ENCODE measurements at regions not wholly inside any gene's neighbourhood (a gene's known extent, or its start where the extent isn't known, plus 50 kb on each side); places are given as distances from the start of the nearest gene placed in this dataset.

DNA sequence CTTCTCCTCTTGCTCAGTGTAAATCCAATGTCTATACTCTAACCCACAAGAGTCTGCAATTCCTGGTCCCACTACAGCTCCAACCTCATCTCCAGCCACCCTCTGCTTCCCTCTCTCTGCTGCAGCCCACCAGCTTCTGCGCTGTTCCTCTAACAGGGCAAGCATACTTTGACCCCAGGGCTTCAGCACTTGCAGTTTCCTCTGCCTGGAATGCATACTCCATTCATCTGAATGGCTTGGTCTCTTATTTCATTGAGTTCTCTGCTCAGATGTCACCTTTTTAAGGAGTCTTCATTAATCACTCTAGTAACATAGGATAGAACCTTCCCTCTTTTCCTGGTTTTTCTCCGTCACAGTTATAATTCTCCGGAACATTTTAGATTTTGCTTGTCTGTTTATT is 141.6 kb downstream of the BUD13 start:
- H3K27ac ChIP-seq (ENCODE audit: low read depth, low read length): no peak overlapping the region
- H3K9ac ChIP-seq (ENCODE audit: low read depth in 1 of 3, low read length in 3 of 3): no peak overlapping the region

DNA sequence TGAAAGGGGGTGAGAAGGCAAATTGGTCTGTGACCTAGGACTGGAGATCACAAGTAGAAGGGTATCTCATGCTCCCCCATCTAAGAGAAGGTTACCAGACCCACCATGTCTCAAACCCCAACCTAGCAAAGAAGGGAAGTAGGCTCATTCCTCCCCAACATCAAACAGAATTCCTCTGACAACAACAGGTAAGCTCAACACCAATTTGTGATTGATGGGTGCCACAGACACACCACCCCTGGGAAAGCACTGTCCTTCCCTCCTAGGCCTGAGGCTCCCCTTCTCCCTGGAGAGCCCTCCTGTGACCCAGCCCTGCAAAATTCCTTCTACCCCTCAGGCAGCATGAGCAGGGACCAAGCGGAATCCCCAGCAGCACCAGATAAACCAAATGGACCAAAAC is 154.3 kb downstream of the BUD13 start:
- no peak overlapping the region for H3K4me3 ChIP-seq (ENCODE audit: low read length in 3 of 3)
- no peaks in the 10 kb centered on the region for H3K4me1 ChIP-seq (ENCODE audit: control insufficient read depth in 3 of 3, insufficient read depth in 3 of 3, low read length in 3 of 3)
- H3K9me3 ChIP-seq (ENCODE audit: control insufficient read depth in 3 of 3, low read length in 3 of 3): no peaks in the 10 kb centered on the region
- H3K36me3 ChIP-seq (ENCODE audit: control insufficient read depth in 3 of 3, insufficient read depth in 3 of 3, low read length in 3 of 3): no peaks in the 10 kb centered on the region
- H3K27ac ChIP-seq (ENCODE audit: low read depth, low read length): no peak overlapping the region
- H3K9ac ChIP-seq (ENCODE audit: low read depth in 1 of 3, low read length in 3 of 3): no peak overlapping the region
- H3K27me3 ChIP-seq (ENCODE audit: control insufficient read depth in 3 of 3, insufficient read depth in 3 of 3, low read length in 3 of 3): peaks cover 6 to 10% (median 9%) of the 10 kb centered on the region in 3 donors

More for the DNA sequence above, 141.6 kb downstream of the BUD13 start:
- H3K4me3 ChIP-seq (ENCODE audit: low read length in 3 of 3): no peak overlapping the region
- H3K4me1 ChIP-seq (ENCODE audit: control insufficient read depth in 3 of 3, insufficient read depth in 3 of 3, low read length in 3 of 3): no peaks in the 10 kb centered on the region
- H3K27me3 ChIP-seq (ENCODE audit: control insufficient read depth in 3 of 3, insufficient read depth in 3 of 3, low read length in 3 of 3): peaks cover 0 to 4% (median 3%) of the 10 kb centered on the region in 3 donors
- no peaks in the 10 kb centered on the region for H3K36me3 ChIP-seq (ENCODE audit: control insufficient read depth in 3 of 3, insufficient read depth in 3 of 3, low read length in 3 of 3)
- peaks cover 5 to 9% (median 8%) of the 10 kb centered on the region in 3 donors for H3K9me3 ChIP-seq (ENCODE audit: control insufficient read depth in 3 of 3, low read length in 3 of 3)

DNA sequence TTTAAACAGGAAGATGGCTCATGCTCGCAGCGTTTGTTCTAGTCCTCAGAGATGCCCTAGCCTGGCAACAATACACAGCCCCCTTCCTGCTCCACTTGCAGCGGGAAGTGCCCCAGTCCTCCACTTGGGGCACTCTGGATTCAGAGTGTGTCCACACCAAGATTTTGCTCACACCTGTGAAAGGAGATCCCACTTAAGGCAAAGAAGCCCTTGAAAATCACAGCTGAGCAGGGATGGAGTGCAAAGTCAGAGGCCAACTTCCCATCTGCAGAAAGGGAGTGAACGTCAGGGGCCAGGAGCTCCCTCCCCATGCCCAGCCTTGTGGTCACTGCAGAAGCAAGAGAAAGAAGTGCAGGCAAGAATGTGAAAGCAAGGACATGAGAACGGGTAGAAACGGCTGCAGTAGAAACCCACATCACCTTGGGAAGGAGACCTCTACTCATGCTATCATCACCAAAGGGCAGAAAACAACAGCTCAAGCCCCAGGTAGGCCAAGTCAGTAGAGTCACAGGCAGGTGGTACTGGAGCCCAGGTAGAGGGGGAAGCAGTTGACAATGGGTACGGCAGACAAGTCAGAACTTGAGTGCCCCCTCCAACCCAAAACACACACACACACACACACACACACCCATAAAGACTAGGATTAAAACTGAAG is 157.4 kb downstream of the BUD13 start:
- H3K4me1 ChIP-seq (ENCODE audit: control insufficient read depth in 3 of 3, insufficient read depth in 3 of 3, low read length in 3 of 3): no peaks in the 10 kb centered on the region
- no peaks in the 10 kb centered on the region for H3K36me3 ChIP-seq (ENCODE audit: control insufficient read depth in 3 of 3, insufficient read depth in 3 of 3, low read length in 3 of 3)
- peaks cover 8 to 26% (median 24%) of the 10 kb centered on the region in 3 donors for H3K27me3 ChIP-seq (ENCODE audit: control insufficient read depth in 3 of 3, insufficient read depth in 3 of 3, low read length in 3 of 3)
- no peak overlapping the region for H3K27ac ChIP-seq (ENCODE audit: low read depth, low read length)
- H3K9me3 ChIP-seq (ENCODE audit: control insufficient read depth in 3 of 3, low read length in 3 of 3): no peaks in the 10 kb centered on the region
- no peak overlapping the region for H3K4me3 ChIP-seq (ENCODE audit: low read length in 3 of 3)
- no peak overlapping the region for H3K9ac ChIP-seq (ENCODE audit: low read depth in 1 of 3, low read length in 3 of 3)

DNA sequence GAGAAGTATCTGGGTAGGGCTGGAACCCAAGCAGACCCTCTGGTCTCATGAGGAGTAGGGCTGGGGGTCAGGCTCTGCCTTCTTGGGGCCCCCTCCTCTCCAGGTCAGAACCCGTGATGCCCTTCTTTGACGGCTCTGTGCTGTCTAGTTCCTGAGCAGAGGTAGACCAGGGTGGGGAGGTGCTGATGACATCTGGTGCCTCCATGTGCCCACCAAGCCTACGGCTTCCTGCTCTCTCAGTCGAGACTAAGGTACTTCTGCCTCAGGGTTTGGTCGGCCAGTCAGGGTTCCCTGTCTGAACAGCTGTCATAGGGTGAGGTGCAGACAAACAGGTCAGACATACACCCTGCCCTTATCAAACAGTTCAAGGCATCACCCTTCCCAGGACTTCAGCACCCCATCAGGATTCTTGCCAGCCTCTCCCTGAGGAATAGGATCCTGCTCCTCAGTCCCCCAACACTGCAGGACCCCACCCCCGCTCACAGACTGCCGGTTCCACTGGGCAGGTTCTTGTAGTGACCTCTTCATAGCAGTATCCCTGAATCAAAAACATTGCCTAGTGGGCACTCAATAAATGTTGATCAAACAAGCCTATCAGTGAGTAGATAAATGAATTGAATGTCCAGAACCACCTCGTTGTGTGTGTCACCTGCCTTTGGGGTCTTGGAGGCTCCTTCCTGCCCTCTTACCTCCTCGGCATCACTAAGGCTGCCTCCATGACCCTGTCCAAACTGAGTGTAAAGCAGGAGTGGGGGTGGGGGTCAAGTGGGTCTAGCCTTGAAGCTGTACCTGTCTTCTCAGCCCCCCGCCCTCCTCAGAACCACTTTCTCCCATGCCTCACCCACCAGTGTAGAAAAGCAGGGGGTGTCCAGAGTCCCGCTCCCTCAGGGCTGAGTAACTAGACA is 158.2 kb downstream of the BUD13 start:
- no peaks in the 10 kb centered on the region for H3K4me1 ChIP-seq (ENCODE audit: control insufficient read depth in 3 of 3, insufficient read depth in 3 of 3, low read length in 3 of 3)
- no peak overlapping the region for H3K27ac ChIP-seq (ENCODE audit: low read depth, low read length)
- no peaks in the 10 kb centered on the region for H3K36me3 ChIP-seq (ENCODE audit: control insufficient read depth in 3 of 3, insufficient read depth in 3 of 3, low read length in 3 of 3)
- H3K9ac ChIP-seq (ENCODE audit: low read depth in 1 of 3, low read length in 3 of 3): no peak overlapping the region
- peaks cover 8 to 32% (median 24%) of the 10 kb centered on the region in 3 donors for H3K27me3 ChIP-seq (ENCODE audit: control insufficient read depth in 3 of 3, insufficient read depth in 3 of 3, low read length in 3 of 3)
- no peaks in the 10 kb centered on the region for H3K9me3 ChIP-seq (ENCODE audit: control insufficient read depth in 3 of 3, low read length in 3 of 3)
- no peak overlapping the region for H3K4me3 ChIP-seq (ENCODE audit: low read length in 3 of 3)

DNA sequence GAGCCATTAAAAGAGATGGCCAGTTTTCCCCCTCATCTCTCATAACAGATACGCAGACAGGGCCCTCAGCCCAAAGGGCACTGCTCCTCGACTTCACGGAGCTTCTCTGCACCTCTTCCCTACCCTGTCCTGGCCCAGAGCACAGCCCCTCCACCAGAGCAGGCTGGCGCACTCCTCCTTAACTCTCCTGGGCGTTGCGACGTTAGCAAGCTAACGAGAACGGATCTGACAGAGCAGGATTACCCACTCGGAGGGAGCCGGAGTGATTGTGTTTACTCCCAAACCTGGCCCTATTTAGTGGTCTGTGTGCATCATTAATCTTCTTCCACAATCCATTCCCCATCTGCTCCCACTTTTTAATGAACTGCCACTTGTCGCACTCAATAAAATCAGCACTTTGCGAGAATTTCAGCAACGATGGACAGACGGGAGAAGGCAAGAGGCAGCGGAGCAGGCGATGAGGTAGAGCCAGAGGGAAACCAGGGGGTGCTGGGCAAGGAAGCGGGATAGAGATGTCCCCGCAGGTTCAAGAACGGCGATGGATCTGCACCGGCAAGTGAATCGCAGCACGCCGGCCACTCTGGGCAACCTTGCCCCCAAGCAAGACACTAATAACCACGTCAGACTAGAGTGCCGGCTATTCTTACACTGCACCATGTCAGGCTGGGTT is 159.4 kb downstream of the BUD13 start:
- Histone ChIP-seq H3K9me3 (ENCODE audit: control insufficient read depth in 3 of 3, low read length in 3 of 3) (no peaks in the 10 kb centered on the region), H3K27ac (ENCODE audit: low read depth, low read length) (no peak overlapping the region), H3K4me1 (ENCODE audit: control insufficient read depth in 3 of 3, insufficient read depth in 3 of 3, low read length in 3 of 3) (no peaks in the 10 kb centered on the region), H3K27me3 (ENCODE audit: control insufficient read depth in 3 of 3, insufficient read depth in 3 of 3, low read length in 3 of 3) (peaks cover 8 to 32% (median 24%) of the 10 kb centered on the region in 3 donors), H3K9ac (ENCODE audit: low read depth in 1 of 3, low read length in 3 of 3) (no peak overlapping the region), H3K4me3 (ENCODE audit: low read length in 3 of 3) (no peak overlapping the region), H3K36me3 (ENCODE audit: control insufficient read depth in 3 of 3, insufficient read depth in 3 of 3, low read length in 3 of 3) (no peaks in the 10 kb centered on the region)

DNA sequence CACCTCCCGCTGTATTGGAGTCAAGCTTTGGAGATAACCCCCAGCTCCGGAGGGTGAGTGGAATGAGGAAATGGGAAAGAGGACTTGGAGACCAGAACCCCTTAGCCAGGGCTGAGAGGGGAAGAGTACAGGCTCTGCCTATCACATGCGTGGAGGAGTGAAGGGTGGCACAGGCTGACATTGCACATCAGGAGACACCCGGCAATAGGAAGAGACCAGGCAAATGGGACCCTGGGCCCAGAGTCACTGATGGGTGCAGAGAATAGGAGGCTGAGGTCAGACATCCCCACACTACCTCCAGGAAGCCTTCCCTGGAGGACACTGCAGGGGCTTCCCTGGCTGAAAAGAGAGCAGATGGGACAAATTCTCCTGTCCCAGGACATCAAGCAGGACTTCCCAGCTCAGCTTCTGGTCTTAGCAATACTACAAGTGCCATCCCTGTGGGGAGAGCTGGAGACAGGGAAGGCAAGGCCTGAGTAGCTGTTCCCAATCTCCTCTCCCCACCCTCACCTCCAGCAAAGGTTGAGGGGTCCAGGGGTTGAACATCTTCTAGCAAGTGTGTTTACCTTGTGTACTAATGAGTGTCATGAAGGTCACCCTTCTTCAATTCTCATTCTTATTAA is 160.7 kb downstream of the BUD13 start:
- Histone ChIP-seq H3K4me1 (ENCODE audit: control insufficient read depth in 3 of 3, insufficient read depth in 3 of 3, low read length in 3 of 3) (no peaks in the 10 kb centered on the region), H3K4me3 (ENCODE audit: low read length in 3 of 3) (no peak overlapping the region), H3K36me3 (ENCODE audit: control insufficient read depth in 3 of 3, insufficient read depth in 3 of 3, low read length in 3 of 3) (no peaks in the 10 kb centered on the region), H3K9ac (ENCODE audit: low read depth in 1 of 3, low read length in 3 of 3) (no peak overlapping the region), H3K27me3 (ENCODE audit: control insufficient read depth in 3 of 3, insufficient read depth in 3 of 3, low read length in 3 of 3) (peaks cover 10 to 40% (median 25%) of the 10 kb centered on the region in 3 donors), H3K27ac (ENCODE audit: low read depth, low read length) (no peak overlapping the region), H3K9me3 (ENCODE audit: control insufficient read depth in 3 of 3, low read length in 3 of 3) (no peaks in the 10 kb centered on the region)

DNA sequence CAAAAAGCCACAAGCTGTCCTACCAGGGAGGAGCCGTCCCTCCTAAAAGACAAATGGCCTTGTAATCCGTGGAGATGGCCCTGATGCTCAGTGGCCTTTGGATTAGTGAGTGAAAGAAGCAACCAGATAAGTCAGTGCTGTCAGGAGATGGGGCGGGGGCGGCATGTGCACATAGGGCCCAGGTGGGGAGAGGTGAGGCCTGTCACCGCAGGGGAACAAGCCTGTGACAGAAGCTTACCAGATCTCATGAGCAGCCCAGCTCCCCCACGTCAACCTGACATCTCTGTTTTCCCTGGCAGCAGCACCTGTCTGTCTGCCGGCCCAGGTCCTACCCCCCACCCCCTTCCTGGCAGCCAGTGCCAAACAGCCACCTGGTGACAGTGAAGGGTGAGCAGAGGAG is 162.6 kb downstream of the BUD13 start:
- Histone ChIP-seq H3K9me3 (ENCODE audit: control insufficient read depth in 3 of 3, low read length in 3 of 3) (no peaks in the 10 kb centered on the region), H3K9ac (ENCODE audit: low read depth in 1 of 3, low read length in 3 of 3) (no peak overlapping the region), H3K36me3 (ENCODE audit: control insufficient read depth in 3 of 3, insufficient read depth in 3 of 3, low read length in 3 of 3) (no peaks in the 10 kb centered on the region), H3K27me3 (ENCODE audit: control insufficient read depth in 3 of 3, insufficient read depth in 3 of 3, low read length in 3 of 3) (peaks cover 13 to 44% (median 30%) of the 10 kb centered on the region in 3 donors), H3K27ac (ENCODE audit: low read depth, low read length) (no peak overlapping the region), H3K4me3 (ENCODE audit: low read length in 3 of 3) (no peak overlapping the region), H3K4me1 (ENCODE audit: control insufficient read depth in 3 of 3, insufficient read depth in 3 of 3, low read length in 3 of 3) (no peaks in the 10 kb centered on the region)

DNA sequence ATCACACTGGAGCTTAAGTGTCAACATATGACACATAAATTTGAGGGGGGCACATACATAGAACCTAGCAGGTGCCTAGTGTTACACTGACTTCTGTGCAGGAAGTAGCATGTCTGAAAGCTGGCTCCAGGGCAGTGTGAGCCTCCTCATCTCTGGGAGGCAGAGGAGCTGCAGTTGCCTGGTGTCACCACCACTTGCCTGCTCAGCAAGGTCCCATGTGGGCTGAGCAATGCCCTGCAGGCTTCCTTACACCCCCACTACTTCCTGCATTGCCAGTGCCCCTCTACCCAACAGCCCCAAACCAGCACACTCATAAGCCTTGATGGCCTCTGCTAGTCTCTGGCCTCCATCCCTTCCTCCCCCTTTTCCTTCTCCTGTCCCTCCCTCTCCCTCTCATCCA is 165.8 kb downstream of the BUD13 start:
- no peaks in the 10 kb centered on the region for H3K9me3 ChIP-seq (ENCODE audit: control insufficient read depth in 3 of 3, low read length in 3 of 3)
- H3K9ac ChIP-seq (ENCODE audit: low read depth in 1 of 3, low read length in 3 of 3): no peak overlapping the region
- no peaks in the 10 kb centered on the region for H3K36me3 ChIP-seq (ENCODE audit: control insufficient read depth in 3 of 3, insufficient read depth in 3 of 3, low read length in 3 of 3)
- no peaks in the 10 kb centered on the region for H3K4me1 ChIP-seq (ENCODE audit: control insufficient read depth in 3 of 3, insufficient read depth in 3 of 3, low read length in 3 of 3)
- H3K27ac ChIP-seq (ENCODE audit: low read depth, low read length): no peak overlapping the region
- peaks cover 6 to 24% (median 10%) of the 10 kb centered on the region in 3 donors for H3K27me3 ChIP-seq (ENCODE audit: control insufficient read depth in 3 of 3, insufficient read depth in 3 of 3, low read length in 3 of 3)
- no peak overlapping the region for H3K4me3 ChIP-seq (ENCODE audit: low read length in 3 of 3)

DNA sequence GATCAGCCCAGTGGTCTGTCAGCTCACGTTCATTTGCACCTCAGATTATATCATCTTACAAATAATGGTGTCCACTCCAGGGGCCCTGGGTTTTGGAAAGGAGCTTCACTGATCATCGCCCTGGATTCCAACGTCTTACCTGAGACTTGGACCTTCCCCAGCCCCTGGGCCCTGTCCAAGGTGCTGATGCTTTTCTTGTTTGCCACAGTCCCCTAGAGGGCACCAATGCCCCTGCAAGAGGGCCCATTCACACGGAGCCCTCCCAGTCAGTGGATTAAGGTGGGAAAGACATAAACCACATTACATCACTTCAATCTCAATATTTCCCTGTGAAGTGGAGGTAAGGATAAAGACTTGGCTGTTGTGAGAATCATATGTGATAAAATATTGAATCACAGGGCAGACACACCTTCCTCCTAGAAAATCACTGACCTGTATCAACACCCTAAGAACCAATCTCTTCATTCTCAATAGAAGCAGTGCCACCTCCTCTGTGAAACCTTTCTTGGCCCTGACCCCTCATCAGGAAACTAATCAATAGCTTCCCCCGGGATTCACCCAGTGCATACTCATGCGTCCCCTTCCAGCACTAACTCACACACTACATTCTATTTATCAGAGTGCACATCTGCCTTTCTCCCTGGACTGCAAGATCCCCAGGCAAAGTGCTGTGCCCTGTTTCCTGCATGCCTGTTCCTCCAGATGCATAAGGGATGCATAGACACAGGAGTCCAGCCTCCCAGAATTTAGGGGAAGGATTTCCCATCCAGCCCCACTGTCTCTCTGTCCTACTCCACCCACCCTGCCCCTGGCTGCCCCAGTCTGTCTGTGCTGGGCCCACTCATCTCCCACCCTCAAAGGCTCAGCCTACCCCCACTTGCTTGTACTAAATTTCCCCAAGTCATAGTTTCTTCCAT is 167.0 kb downstream of the BUD13 start:
- Histone ChIP-seq H3K27me3 (ENCODE audit: control insufficient read depth in 3 of 3, insufficient read depth in 3 of 3, low read length in 3 of 3) (peaks cover 5 to 20% (median 6%) of the 10 kb centered on the region in 3 donors), H3K9ac (ENCODE audit: low read depth in 1 of 3, low read length in 3 of 3) (no peak overlapping the region), H3K9me3 (ENCODE audit: control insufficient read depth in 3 of 3, low read length in 3 of 3) (no peaks in the 10 kb centered on the region)

More for the DNA sequence above, 167.0 kb downstream of the BUD13 start:
- Histone ChIP-seq H3K36me3 (ENCODE audit: control insufficient read depth in 3 of 3, insufficient read depth in 3 of 3, low read length in 3 of 3) (no peaks in the 10 kb centered on the region), H3K4me3 (ENCODE audit: low read length in 3 of 3) (no peak overlapping the region), H3K4me1 (ENCODE audit: control insufficient read depth in 3 of 3, insufficient read depth in 3 of 3, low read length in 3 of 3) (no peaks in the 10 kb centered on the region), H3K27ac (ENCODE audit: low read depth, low read length) (no peak overlapping the region)

All from skeletal muscle tissue (tissue), 3 donors.